Neural cell (in vitro differentiated cells): ENCODE measurements at regions not wholly inside any gene's neighbourhood (a gene's known extent, or its start where the extent isn't known, plus 50 kb on each side); places are given as distances from the start of the nearest gene placed in this dataset.

Experiments used
- H2AFZ ChIP-seq: fragments of 200-600, 300-800 bp; sonication (generic), shearing (Covaris generic); 2 replicates; pipeline ENCODE4 v1.6.0; 2014; ENCODE audit warnings: low read depth, mild to moderate bottlenecking, antibody characterized with exemption, low read length, moderate library complexity
- H3F3A ChIP-seq: fragments of 200-600 bp; shearing (Covaris generic); 2 replicates; pipeline ENCODE4 v1.6.1; 2016; ENCODE audit warnings: mild to moderate bottlenecking, moderate library complexity, mixed read lengths, antibody characterized with exemption, low read length; ENCODE audit not compliant: insufficient read depth, poor library complexity, severe bottlenecking
- H3K27ac ChIP-seq: fragments of 200-600, 300-800 bp; sonication (generic), shearing (Covaris generic); 2 replicates; pipeline ENCODE4 v1.5.1; 2014; ENCODE audit warnings: mild to moderate bottlenecking, low read length, moderate library complexity
- H3K27me3 ChIP-seq: fragments of 300-800, 200-600 bp; sonication (generic), shearing (Covaris generic); 2 replicates; pipeline ENCODE4 v1.6.0; 2014; ENCODE audit warnings: mild to moderate bottlenecking, low read depth, low read length, moderate library complexity; ENCODE audit not compliant: insufficient read depth
- H3K36me3 ChIP-seq: fragments of 300-800, 200-600 bp; sonication (generic), shearing (Covaris generic); 2 replicates; pipeline ENCODE4 v1.5.1; 2014; ENCODE audit warnings: mild to moderate bottlenecking, antibody characterized with exemption, low read length, moderate library complexity; ENCODE audit not compliant: insufficient read depth
- H3K4me2 ChIP-seq: fragments of 300-800, 200-600 bp; sonication (generic), shearing (Covaris generic); 2 replicates; pipeline ENCODE4 v1.6.0; 2014; ENCODE audit warnings: mild to moderate bottlenecking, low read length
- H3K4me3 ChIP-seq: fragments of 300-800, 200-600 bp; sonication (generic), shearing (Covaris generic); 2 replicates; pipeline ENCODE4 v1.5.1; 2014; ENCODE audit warnings: mild to moderate bottlenecking, low read length, moderate library complexity
- H3K79me2 ChIP-seq: fragments of 200-600 bp; shearing (Covaris generic); replicated peaks from 2 replicates; pipeline ENCODE4 v1.6.0; 2014; ENCODE audit warnings: mild to moderate bottlenecking, low read length, moderate library complexity; ENCODE audit not compliant: insufficient read depth
- H3K9ac ChIP-seq: fragments of 300-800, 200-600 bp; sonication (generic), shearing (Covaris generic); 2 replicates; pipeline ENCODE4 v1.6.1; 2016; ENCODE audit warnings: mild to moderate bottlenecking, low read length, mixed read lengths
- H3K9me2 ChIP-seq: fragments of 200-600 bp; shearing (Covaris generic); 2 replicates; pipeline ENCODE4 v1.6.1; 2016; ENCODE audit warnings: mild to moderate bottlenecking, low read length, mixed read lengths; ENCODE audit not compliant: insufficient read depth
- H3K9me3 ChIP-seq: fragments of 200-600, 300-800 bp; sonication (generic), shearing (Covaris generic); 2 replicates; pipeline ENCODE4 v1.6.1; 2016; ENCODE audit warnings: mild to moderate bottlenecking, mixed run types, low read length, moderate library complexity, mixed read lengths
- H4K20me1 ChIP-seq: fragments of 200-600 bp; shearing (Covaris generic); 2 replicates; pipeline ENCODE4 v1.6.1; 2016; ENCODE audit warnings: mild to moderate bottlenecking, mixed run types; ENCODE audit not compliant: insufficient read depth
- EP300 ChIP-seq: fragments of 450-650 bp; conservative IDR thresholded peaks from 2 replicates; pipeline ENCODE4 v1.6.1; 2014; ENCODE audit warnings: antibody characterized with exemption, mild to moderate bottlenecking, moderate library complexity; ENCODE audit not compliant: poor library complexity, severe bottlenecking
- EZH2 ChIP-seq: fragments of 200-600, 300-800 bp; shearing (Covaris generic), sonication (generic); IDR thresholded peaks from 2 replicates; pipeline ENCODE4 v1.6.1; 2014; ENCODE audit warnings: antibody characterized with exemption, low read length, borderline replicate concordance, mild to moderate bottlenecking; ENCODE audit not compliant: insufficient read depth, poor library complexity, severe bottlenecking
- MXI1 ChIP-seq: fragments of 450-650 bp; conservative IDR thresholded peaks from 2 replicates; pipeline ENCODE4 v1.6.1; 2014; ENCODE audit warnings: antibody characterized with exemption, mild to moderate bottlenecking; ENCODE audit not compliant: poor library complexity, severe bottlenecking
- POLR2AphosphoS5 ChIP-seq: IDR thresholded peaks from 2 replicates; pipeline ENCODE4 v1.6.1; 2012
- RAD21 ChIP-seq: fragments of 450-650 bp; conservative IDR thresholded peaks from 2 replicates; pipeline ENCODE4 v1.6.1; 2014; ENCODE audit warnings: antibody characterized with exemption, mild to moderate bottlenecking, moderate library complexity
- REST ChIP-seq: IDR thresholded peaks from 2 replicates; pipeline ENCODE4 v1.6.1; 2012; ENCODE audit warnings: borderline replicate concordance
- SMC3 ChIP-seq: fragments of 450-650 bp; conservative IDR thresholded peaks from 2 replicates; pipeline ENCODE4 v1.6.1; 2014; ENCODE audit warnings: antibody characterized with exemption, mild to moderate bottlenecking, moderate library complexity; ENCODE audit not compliant: poor library complexity
- TAF1 ChIP-seq: IDR thresholded peaks from 2 replicates; pipeline ENCODE4 v1.6.1; 2012; ENCODE audit warnings: low read depth
- TF ChIP-seq, protein P1 (sequence below): fragments of 450-650 bp; IDR thresholded peaks from 2 replicates; pipeline ENCODE4 v1.5.1; 2014; ENCODE audit warnings: antibody characterized with exemption, mild to moderate bottlenecking, moderate library complexity; ENCODE audit not compliant: poor library complexity, severe bottlenecking

DNA sequence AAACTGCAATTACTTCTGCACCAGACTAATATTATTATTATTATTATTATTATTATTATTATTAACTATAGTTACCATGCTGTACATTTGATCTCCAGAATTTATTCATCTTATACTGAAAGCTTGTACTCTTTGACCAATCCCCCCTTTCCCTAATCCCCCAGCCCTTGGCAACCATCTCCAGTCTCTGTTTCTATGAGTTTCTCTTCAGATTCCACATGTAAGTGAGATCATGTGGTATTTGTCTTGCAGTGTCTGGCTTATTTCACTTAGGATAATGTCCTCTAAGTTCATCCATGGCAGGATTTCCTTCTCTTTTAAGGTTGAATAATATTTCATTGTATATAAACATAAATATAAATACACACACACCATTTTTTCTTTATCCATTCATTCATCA lies 287.0 kb upstream of the DAB2 start:
- Histone ChIP-seq H3K27ac (no peak overlapping the region), H3K4me2 (no peak overlapping the region), H3K9me3 (no peaks in the 10 kb centered on the region), H3K27me3 (no peaks in the 10 kb centered on the region), H3K36me3 (no peaks in the 10 kb centered on the region), H4K20me1 (no peaks in the 10 kb centered on the region), H3K79me2 (no peaks in the 10 kb centered on the region), H3F3A (no peaks in the 10 kb centered on the region), H3K9me2 (no peaks in the 10 kb centered on the region), H3K4me3 (no peak overlapping the region), H3K9ac (no peak overlapping the region), H2AFZ (no peak overlapping the region)
- TF ChIP-seq MXI1 (no peak), TAF1 (no peak), RAD21 (no peak), REST (no peak)
- TF ChIP-seq, protein P1, sequence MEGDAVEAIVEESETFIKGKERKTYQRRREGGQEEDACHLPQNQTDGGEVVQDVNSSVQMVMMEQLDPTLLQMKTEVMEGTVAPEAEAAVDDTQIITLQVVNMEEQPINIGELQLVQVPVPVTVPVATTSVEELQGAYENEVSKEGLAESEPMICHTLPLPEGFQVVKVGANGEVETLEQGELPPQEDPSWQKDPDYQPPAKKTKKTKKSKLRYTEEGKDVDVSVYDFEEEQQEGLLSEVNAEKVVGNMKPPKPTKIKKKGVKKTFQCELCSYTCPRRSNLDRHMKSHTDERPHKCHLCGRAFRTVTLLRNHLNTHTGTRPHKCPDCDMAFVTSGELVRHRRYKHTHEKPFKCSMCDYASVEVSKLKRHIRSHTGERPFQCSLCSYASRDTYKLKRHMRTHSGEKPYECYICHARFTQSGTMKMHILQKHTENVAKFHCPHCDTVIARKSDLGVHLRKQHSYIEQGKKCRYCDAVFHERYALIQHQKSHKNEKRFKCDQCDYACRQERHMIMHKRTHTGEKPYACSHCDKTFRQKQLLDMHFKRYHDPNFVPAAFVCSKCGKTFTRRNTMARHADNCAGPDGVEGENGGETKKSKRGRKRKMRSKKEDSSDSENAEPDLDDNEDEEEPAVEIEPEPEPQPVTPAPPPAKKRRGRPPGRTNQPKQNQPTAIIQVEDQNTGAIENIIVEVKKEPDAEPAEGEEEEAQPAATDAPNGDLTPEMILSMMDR = no peak

DNA sequence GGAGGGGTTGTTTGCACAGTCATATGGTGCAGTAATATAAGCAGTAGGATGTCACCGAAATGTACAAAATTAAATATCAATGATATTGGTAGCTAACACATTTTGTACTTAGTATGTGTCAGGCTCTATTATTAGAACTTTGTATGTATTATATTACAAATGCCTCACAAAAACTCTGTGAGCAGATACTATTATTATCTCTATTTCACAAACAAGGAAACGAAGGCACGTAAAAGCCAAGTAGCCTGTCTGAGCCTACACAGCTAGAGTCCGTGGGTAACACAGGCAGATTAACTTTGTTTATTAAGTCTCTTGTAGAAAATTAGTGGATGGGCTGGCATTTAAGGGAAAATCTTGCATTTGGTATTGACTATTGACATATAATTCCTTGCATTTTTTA lies 284.3 kb upstream of the DAB2 start:
- no peak overlapping the region for H3K4me3 ChIP-seq
- H3F3A ChIP-seq = no peaks in the 10 kb centered on the region
- no peaks in the 10 kb centered on the region for H3K79me2 ChIP-seq
- no peak overlapping the region for H3K9ac ChIP-seq
- H3K9me3 ChIP-seq = no peaks in the 10 kb centered on the region
- H4K20me1 ChIP-seq = no peaks in the 10 kb centered on the region
- H3K27me3 ChIP-seq = no peaks in the 10 kb centered on the region
- no peak for TF ChIP-seq TAF1
- TF ChIP-seq RAD21 = no peak
- TF ChIP-seq SMC3 = no peak
- no peak for TF ChIP-seq MXI1
- TF ChIP-seq EP300 = no peak
- no peak for TF ChIP-seq EZH2
- no peak for TF ChIP-seq POLR2AphosphoS5
- TF ChIP-seq REST = no peak
- TF ChIP-seq, protein P1 = no peak
- H2AFZ ChIP-seq = no peak overlapping the region
- no peaks in the 10 kb centered on the region for H3K9me2 ChIP-seq
- H3K4me2 ChIP-seq = no peak overlapping the region
- no peak overlapping the region for H3K27ac ChIP-seq
- no peaks in the 10 kb centered on the region for H3K36me3 ChIP-seq
